H9 (cell line): ENCODE measurements at regions not wholly inside any gene's neighbourhood (a gene's known extent, or its start where the extent isn't known, plus 50 kb on each side); places are given as distances from the start of the nearest gene placed in this dataset.

Source experiments
- DNase-seq: peaks from one replicate; pipeline ENCODE4 v3.0.0-alpha.2; 2017
- H2AFZ ChIP-seq: one replicate; pipeline ENCODE4 v1.6.1; 2013; ENCODE audit warnings: mild to moderate bottlenecking, low read length, control low read depth, moderate library complexity
- H2AK5ac ChIP-seq: 2 replicates; pipeline ENCODE4 v1.6.1; 2013; ENCODE audit warnings: low read length, control low read depth, mixed read lengths; ENCODE audit not compliant: insufficient read length
- H2BK120ac ChIP-seq: one replicate; pipeline ENCODE4 v1.6.1; 2013; ENCODE audit warnings: low read depth, mild to moderate bottlenecking, low read length, control low read depth, inconsistent platforms; ENCODE audit not compliant: poor library complexity, severe bottlenecking
- H2BK12ac ChIP-seq: 2 replicates; pipeline ENCODE4 v1.6.1; 2013; ENCODE audit warnings: low read length, control low read depth, mixed read lengths, low read depth; ENCODE audit not compliant: insufficient read length
- H2BK15ac ChIP-seq: 2 replicates; pipeline ENCODE4 v1.6.1; 2013; ENCODE audit warnings: low read depth, low read length, control low read depth
- H2BK20ac ChIP-seq: one replicate; pipeline ENCODE4 v1.6.1; 2013; ENCODE audit warnings: low read depth, mild to moderate bottlenecking, low read length, control low read depth, inconsistent platforms; ENCODE audit not compliant: poor library complexity, severe bottlenecking
- H2BK5ac ChIP-seq: 2 replicates; pipeline ENCODE4 v1.6.1; 2013; ENCODE audit warnings: low read length, control low read depth, mixed read lengths; ENCODE audit not compliant: insufficient read length
- H3K14ac ChIP-seq: 2 replicates; pipeline ENCODE4 v1.6.1; 2013; ENCODE audit warnings: low read length, control low read depth; ENCODE audit not compliant: insufficient read depth
- H3K18ac ChIP-seq: 2 replicates; pipeline ENCODE4 v1.6.1; 2013; ENCODE audit warnings: low read depth, mild to moderate bottlenecking, mixed read lengths, low read length, control low read depth; ENCODE audit not compliant: insufficient read length
- H3K23ac ChIP-seq: 2 replicates; pipeline ENCODE4 v1.6.1; 2013; ENCODE audit warnings: low read length, control low read depth, mixed read lengths, low read depth; ENCODE audit not compliant: insufficient read length
- H3K23me2 ChIP-seq: 2 replicates; pipeline ENCODE4 v1.6.1; 2013; ENCODE audit warnings: low read depth, mild to moderate bottlenecking, mixed read lengths, low read length, control low read depth; ENCODE audit not compliant: insufficient read length, poor library complexity, severe bottlenecking
- H3K27ac ChIP-seq: 2 replicates; pipeline ENCODE4 v1.5.1; 2013; ENCODE audit warnings: low read length, control low read depth, mixed read lengths, low read depth; ENCODE audit not compliant: insufficient read length
- H3K27me3 ChIP-seq: 2 replicates; pipeline ENCODE4 v1.6.1; 2013; ENCODE audit warnings: low read length, control low read depth, inconsistent platforms; ENCODE audit not compliant: insufficient read depth
- H3K4ac ChIP-seq: 2 replicates; pipeline ENCODE4 v1.6.1; 2013; ENCODE audit warnings: low read depth, mild to moderate bottlenecking, control low read depth, inconsistent platforms, low read length, moderate library complexity
- H3K4me1 ChIP-seq: 2 replicates; pipeline ENCODE4 v1.6.1; 2013; ENCODE audit warnings: low read length, control low read depth, inconsistent platforms; ENCODE audit not compliant: insufficient read depth
- H3K4me2 ChIP-seq: 2 replicates; pipeline ENCODE4 v1.6.1; 2013; ENCODE audit warnings: low read length, control low read depth, mixed read lengths; ENCODE audit not compliant: insufficient read length, insufficient read depth
- H3K56ac ChIP-seq: 2 replicates; pipeline ENCODE4 v1.6.1; 2013; ENCODE audit warnings: low read depth, mild to moderate bottlenecking, mixed read lengths, low read length, control low read depth; ENCODE audit not compliant: insufficient read length
- H3K79me1 ChIP-seq: 2 replicates; pipeline ENCODE4 v1.6.1; 2013; ENCODE audit warnings: low read depth, mild to moderate bottlenecking, moderate library complexity, low read length, control low read depth, inconsistent platforms; ENCODE audit not compliant: insufficient read depth, poor library complexity, severe bottlenecking
- H3K79me2 ChIP-seq: 2 replicates; pipeline ENCODE4 v1.6.1; 2013; ENCODE audit warnings: low read length, control low read depth, inconsistent platforms; ENCODE audit not compliant: insufficient read depth
- H3K9ac ChIP-seq: 2 replicates; pipeline ENCODE4 v1.6.1; 2013; ENCODE audit warnings: low read length, control low read depth, mixed read lengths; ENCODE audit not compliant: insufficient read length; ENCODE audit errors: extremely low read depth
- H3K9me3 ChIP-seq: one replicate; pipeline ENCODE4 v1.6.1; 2013; ENCODE audit warnings: low read depth, low read length, inconsistent platforms; ENCODE audit not compliant: control insufficient read depth
- H3T11ph ChIP-seq: one replicate; pipeline ENCODE4 v1.6.1; 2013; ENCODE audit warnings: mild to moderate bottlenecking, low read length, control low read depth, inconsistent platforms
- H4K20me1 ChIP-seq: one replicate; pipeline ENCODE4 v1.6.1; 2013; ENCODE audit not compliant: control insufficient read depth, insufficient read length, insufficient read depth
- H4K5ac ChIP-seq: 2 replicates; pipeline ENCODE4 v1.6.1; 2013; ENCODE audit warnings: low read depth, mild to moderate bottlenecking, mixed read lengths, low read length, control low read depth; ENCODE audit not compliant: insufficient read length
- H4K8ac ChIP-seq: replicated peaks from 2 replicates; pipeline ENCODE4 v1.6.1; 2013; ENCODE audit warnings: low read length, control low read depth, mixed read lengths, low read depth; ENCODE audit not compliant: insufficient read length
- H4K91ac ChIP-seq: 2 replicates; pipeline ENCODE4 v1.6.1; 2013; ENCODE audit warnings: low read depth, mild to moderate bottlenecking, moderate library complexity, mixed read lengths, low read length, control low read depth; ENCODE audit not compliant: insufficient read length
- H3K27ac Mint-ChIP-seq, 3 experiments: 2 replicates in 2 of 3; 3 replicates in 1 of 3; pipeline ENCODE4 v1.8.0; 2020 to 2021; ENCODE audit warnings: mixed read lengths in 3 of 3, mild to moderate bottlenecking in 1 of 3, moderate library complexity in 1 of 3
- H3K27me3 Mint-ChIP-seq: 2 replicates; pipeline ENCODE4 v1.8.0; 2021; ENCODE audit warnings: low read depth, mild to moderate bottlenecking, moderate library complexity, mixed read lengths
- H3K36me3 Mint-ChIP-seq, 3 experiments: 2 replicates in 2 of 3; 3 replicates in 1 of 3; pipeline ENCODE4 v1.8.0; 2020 to 2021; ENCODE audit warnings: low read depth in 3 of 3, mixed read lengths in 3 of 3; ENCODE audit not compliant: insufficient read depth in 1 of 3
- H3K4me1 Mint-ChIP-seq, 2 experiments: 2 replicates each; pipeline ENCODE4 v1.8.0; 2020; ENCODE audit warnings: mixed read lengths in 2 of 2
- H3K4me3 Mint-ChIP-seq, 2 experiments: 2 replicates in 1 of 2; 3 replicates in 1 of 2; pipeline ENCODE4 v1.8.0; 2020 to 2021; ENCODE audit warnings: mild to moderate bottlenecking in 2 of 2, mixed read lengths in 2 of 2, moderate library complexity in 1 of 2
- H3K9me3 Mint-ChIP-seq, 2 experiments: 2 replicates in 1 of 2; 3 replicates in 1 of 2; pipeline ENCODE4 v1.8.0; 2020; ENCODE audit warnings: mild to moderate bottlenecking in 2 of 2, mixed read lengths in 2 of 2, moderate library complexity in 1 of 2
- CTCF ChIP-seq: fragments of 200-600 bp; sonication (generic); conservative IDR thresholded peaks from 3 replicates; pipeline ENCODE4 v1.8.0; 2021; ENCODE audit warnings: antibody characterized with exemption, mild to moderate bottlenecking
- WGBS: extraction: QIAGEN DNeasy Blood & Tissue Kit; methylation state at CpG from one replicate; pipeline ENCODE4 v1.1.7; 2013; ENCODE audit warnings: missing lambda C conversion rate, low lambda C conversion rate, mixed read lengths; ENCODE audit not compliant: insufficient read length; ENCODE audit errors: extremely low coverage; 5-methylcytosine and 5-hydroxymethylcytosine counted together

GRCh38 chr18:67618061-67618460 lies 101.5 kb upstream of the DSEL start:
- Histone ChIP-seq H3K56ac (no peak overlapping the region), H4K5ac (no peak overlapping the region), H3K14ac (no peak overlapping the region), H2BK12ac (no peak overlapping the region), H2BK20ac (no peak overlapping the region), H3K9me3 (no peaks in the 10 kb centered on the region), H3K18ac (no peak overlapping the region), H3T11ph (no peak overlapping the region), H4K20me1 (no peaks in the 10 kb centered on the region), H3K27ac (no peak overlapping the region), H3K4me2 (no peak overlapping the region), H3K4me1 (no peaks in the 10 kb centered on the region), H4K8ac (no peak overlapping the region), H3K4ac (no peak overlapping the region), H2AK5ac (no peak overlapping the region), H3K79me2 (no peaks in the 10 kb centered on the region), H2BK5ac (no peak overlapping the region), H3K27me3 (no peaks in the 10 kb centered on the region), H3K79me1 (no peaks in the 10 kb centered on the region), H3K23me2 (no peaks in the 10 kb centered on the region), H3K9ac (no peak overlapping the region), H4K91ac (no peak overlapping the region), H2BK120ac (no peak overlapping the region), H2BK15ac (no peak overlapping the region), H2AFZ (no peak overlapping the region), H3K23ac (no peak overlapping the region)
- Mint-ChIP-seq H3K27ac (no peak overlapping the region), H3K36me3 (no peaks in the 10 kb centered on the region), H3K9me3 (peaks cover 0 to 2% of the 10 kb centered on the region in 2 experiments; a peak in 1 of 5 replicates), H3K4me3 (no peak overlapping the region), H3K27me3 (no peaks in the 10 kb centered on the region), H3K4me1 (peaks cover 11 to 12% of the 10 kb centered on the region in 2 experiments; a peak in 2 of 4 replicates)
- no peak for DNase-seq
- TF ChIP-seq CTCF = no peak
- no CpG with 5 or more reads among the region's 4 CpGs for WGBS
